Fibroblast of lung (primary cell): ENCODE measurements at regions not wholly inside any gene's neighbourhood (a gene's known extent, or its start where the extent isn't known, plus 50 kb on each side); places are given as distances from the start of the nearest gene placed in this dataset.

Source experiments
- DNase-seq, 2 donors: peaks; one replicate each; pipeline versions ENCODE4 v3.0.0 to v3.0.0-alpha.2; 2010; ENCODE audit warnings: low read depth in 2 of 2
- H2AFZ ChIP-seq: 2 replicates; pipeline ENCODE4 v1.5.1; 2012; ENCODE audit warnings: low read length, control low read depth, inconsistent platforms
- H3K27ac ChIP-seq: 2 replicates; pipeline ENCODE4 v1.5.1; 2011; ENCODE audit warnings: low read length, control low read depth; ENCODE audit not compliant: insufficient read depth
- H3K27me3 ChIP-seq: 2 replicates; pipeline ENCODE4 v1.5.1; 2011; ENCODE audit warnings: mild to moderate bottlenecking, low read length; ENCODE audit not compliant: control insufficient read depth, insufficient read depth
- H3K36me3 ChIP-seq: 2 replicates; pipeline ENCODE4 v1.5.1; 2011; ENCODE audit warnings: low read length; ENCODE audit not compliant: control insufficient read depth, insufficient read depth
- H3K4me1 ChIP-seq: 2 replicates; pipeline ENCODE4 v1.5.1; 2011; ENCODE audit warnings: low read length; ENCODE audit not compliant: control insufficient read depth, insufficient read depth; ENCODE audit errors: extremely low read depth
- H3K4me2 ChIP-seq: 2 replicates; pipeline ENCODE4 v1.5.1; 2011; ENCODE audit warnings: low read length, control low read depth; ENCODE audit not compliant: insufficient read depth; ENCODE audit errors: extremely low read depth
- H3K4me3 ChIP-seq, 4 experiments: fragments of 200-600 bp in 1 of 4; sonication (generic) in 1 of 4; replicated peaks in 1 of 4; 2 replicates each; pipeline ENCODE4 v1.5.1; 2011 to 2016; ENCODE audit warnings: low read length in 4 of 4, low read depth in 3 of 4, mild to moderate bottlenecking in 3 of 4, control low read depth in 2 of 4, inconsistent platforms in 1 of 4, mixed read lengths in 1 of 4; ENCODE audit not compliant: insufficient read depth in 1 of 4; ENCODE audit errors: control extremely low read depth in 1 of 4
- H3K79me2 ChIP-seq: 2 replicates; pipeline ENCODE4 v1.5.1; 2012; ENCODE audit warnings: mild to moderate bottlenecking, low read length, inconsistent platforms; ENCODE audit not compliant: control insufficient read depth, insufficient read depth
- H3K9ac ChIP-seq: 2 replicates; pipeline ENCODE4 v1.5.1; 2011; ENCODE audit warnings: mild to moderate bottlenecking, low read length, control low read depth; ENCODE audit not compliant: insufficient read depth
- H3K9me3 ChIP-seq: 2 replicates; pipeline ENCODE4 v1.5.1; 2012; ENCODE audit warnings: low read depth, low read length; ENCODE audit not compliant: control insufficient read depth, insufficient read depth
- H4K20me1 ChIP-seq: 2 replicates; pipeline ENCODE4 v1.5.1; 2011; ENCODE audit warnings: low read length; ENCODE audit not compliant: control insufficient read depth, insufficient read depth; ENCODE audit errors: extremely low read depth
- EZH2 ChIP-seq: IDR thresholded peaks from 2 replicates; pipeline ENCODE4 v1.5.1; 2012; ENCODE audit warnings: low read length, control low read depth, mild to moderate bottlenecking; ENCODE audit errors: missing control alignments
- TF ChIP-seq, protein P1 (sequence below), 2 donors: IDR thresholded peaks in 1 of 2; conservative IDR thresholded peaks in 1 of 2; 1 replicate in 1 of 2; 2 replicates in 1 of 2; pipeline ENCODE4 v1.5.1; 2011 to 2012; ENCODE audit warnings: low read length in 2 of 2, control low read depth in 1 of 2, inconsistent platforms in 1 of 2, low read depth in 1 of 2, mild to moderate bottlenecking in 1 of 2

DNA sequence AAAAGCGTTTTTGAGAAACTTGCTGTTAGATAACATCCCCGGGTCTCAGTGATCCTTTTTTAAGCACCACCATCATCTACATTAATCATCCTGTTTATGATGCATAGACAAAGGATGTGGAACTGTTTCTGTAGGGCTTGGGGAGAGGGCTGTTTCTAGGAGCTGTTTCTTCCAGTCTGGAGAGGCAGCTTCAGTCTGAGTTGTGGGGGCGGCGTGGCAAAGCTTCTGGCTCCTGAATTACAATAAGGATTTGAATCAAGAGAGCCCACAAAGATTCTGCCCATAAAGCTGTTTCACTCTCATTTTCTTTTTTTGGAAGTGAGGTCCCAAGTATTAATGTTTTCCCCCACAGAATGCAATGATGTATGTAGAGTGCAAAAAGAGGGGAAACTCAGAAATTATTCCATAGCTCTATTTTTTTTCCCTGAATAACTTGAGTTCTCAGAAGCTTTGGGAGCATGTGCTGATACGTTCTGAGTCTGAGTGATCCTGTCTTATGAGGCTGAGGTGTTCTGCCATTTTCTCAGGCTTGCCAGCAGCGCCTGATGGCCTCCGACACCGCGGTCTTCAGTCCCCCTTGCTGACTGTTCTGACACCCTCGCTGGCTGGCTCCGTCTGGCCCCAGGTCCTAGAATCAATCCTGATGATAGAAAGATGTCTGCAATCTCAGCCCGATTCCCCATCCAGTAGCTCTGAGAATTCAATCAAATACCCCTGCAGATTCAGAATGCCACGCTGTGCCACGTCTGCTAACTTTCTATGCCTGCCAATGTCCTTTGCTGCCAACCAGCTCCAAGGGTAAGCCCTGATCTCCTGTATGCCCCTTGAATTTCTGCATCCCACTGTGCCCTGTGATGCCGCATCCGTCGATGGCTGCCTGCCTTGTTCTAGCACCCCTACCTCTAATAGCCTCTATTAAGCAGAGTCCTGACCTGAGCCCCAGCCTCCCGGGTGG, 92.4 kb upstream of the AKT3 start:
- H3K79me2 ChIP-seq = no peaks in the 10 kb centered on the region
- TF ChIP-seq, protein P1, sequence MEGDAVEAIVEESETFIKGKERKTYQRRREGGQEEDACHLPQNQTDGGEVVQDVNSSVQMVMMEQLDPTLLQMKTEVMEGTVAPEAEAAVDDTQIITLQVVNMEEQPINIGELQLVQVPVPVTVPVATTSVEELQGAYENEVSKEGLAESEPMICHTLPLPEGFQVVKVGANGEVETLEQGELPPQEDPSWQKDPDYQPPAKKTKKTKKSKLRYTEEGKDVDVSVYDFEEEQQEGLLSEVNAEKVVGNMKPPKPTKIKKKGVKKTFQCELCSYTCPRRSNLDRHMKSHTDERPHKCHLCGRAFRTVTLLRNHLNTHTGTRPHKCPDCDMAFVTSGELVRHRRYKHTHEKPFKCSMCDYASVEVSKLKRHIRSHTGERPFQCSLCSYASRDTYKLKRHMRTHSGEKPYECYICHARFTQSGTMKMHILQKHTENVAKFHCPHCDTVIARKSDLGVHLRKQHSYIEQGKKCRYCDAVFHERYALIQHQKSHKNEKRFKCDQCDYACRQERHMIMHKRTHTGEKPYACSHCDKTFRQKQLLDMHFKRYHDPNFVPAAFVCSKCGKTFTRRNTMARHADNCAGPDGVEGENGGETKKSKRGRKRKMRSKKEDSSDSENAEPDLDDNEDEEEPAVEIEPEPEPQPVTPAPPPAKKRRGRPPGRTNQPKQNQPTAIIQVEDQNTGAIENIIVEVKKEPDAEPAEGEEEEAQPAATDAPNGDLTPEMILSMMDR (conservative IDR thresholded peaks at IDR 0.05 in 1 of 2, IDR thresholded peaks at IDR 0.05 in 1 of 2; ENCODE audit: low read depth in 1 of 2, low read length in 2 of 2) = no peak
- no peak for TF ChIP-seq EZH2
- no peak overlapping the region for H3K4me3 ChIP-seq
- no peak overlapping the region for H3K27ac ChIP-seq
- H3K9ac ChIP-seq = no peak overlapping the region
- H3K4me2 ChIP-seq = no peak overlapping the region
- DNase-seq = peak in 1 of 2 donors; percentile 51
- H4K20me1 ChIP-seq = no peaks in the 10 kb centered on the region
- no peaks in the 10 kb centered on the region for H3K36me3 ChIP-seq
- no peaks in the 10 kb centered on the region for H3K9me3 ChIP-seq
- no peak overlapping the region for H2AFZ ChIP-seq
- no peaks in the 10 kb centered on the region for H3K4me1 ChIP-seq
- no peaks in the 10 kb centered on the region for H3K27me3 ChIP-seq

DNA sequence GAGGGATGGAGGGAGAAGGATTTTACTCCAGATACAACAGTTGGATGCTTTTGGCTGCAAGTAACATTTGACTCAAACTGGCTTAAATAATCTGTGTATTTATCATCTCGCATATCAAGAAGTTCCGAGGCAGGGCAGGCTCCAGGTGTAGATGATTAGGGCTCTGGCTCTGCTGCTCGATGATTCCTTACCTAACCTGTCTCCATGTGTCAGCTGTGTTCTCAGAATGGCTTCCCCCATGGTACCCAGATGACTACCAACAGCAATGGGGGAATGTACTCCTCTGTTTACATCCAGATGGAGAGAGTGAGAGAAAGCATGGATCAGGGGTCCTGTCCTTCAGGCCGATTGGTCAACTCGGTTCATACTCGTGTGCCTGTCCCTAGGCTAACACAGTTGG, 90.4 kb upstream of the AKT3 start:
- Histone ChIP-seq H2AFZ (no peak overlapping the region), H3K79me2 (no peaks in the 10 kb centered on the region), H4K20me1 (no peaks in the 10 kb centered on the region), H3K9me3 (no peaks in the 10 kb centered on the region), H3K4me1 (no peaks in the 10 kb centered on the region), H3K27ac (no peak overlapping the region), H3K27me3 (no peaks in the 10 kb centered on the region), H3K4me2 (no peak overlapping the region), H3K4me3 (no peak overlapping the region), H3K9ac (no peak overlapping the region), H3K36me3 (no peaks in the 10 kb centered on the region)
- TF ChIP-seq, protein P1 (conservative IDR thresholded peaks at IDR 0.05 in 1 of 2, IDR thresholded peaks at IDR 0.05 in 1 of 2; ENCODE audit: low read depth in 1 of 2, low read length in 2 of 2) = no peak
- no peak for TF ChIP-seq EZH2
- no peak for DNase-seq

DNA sequence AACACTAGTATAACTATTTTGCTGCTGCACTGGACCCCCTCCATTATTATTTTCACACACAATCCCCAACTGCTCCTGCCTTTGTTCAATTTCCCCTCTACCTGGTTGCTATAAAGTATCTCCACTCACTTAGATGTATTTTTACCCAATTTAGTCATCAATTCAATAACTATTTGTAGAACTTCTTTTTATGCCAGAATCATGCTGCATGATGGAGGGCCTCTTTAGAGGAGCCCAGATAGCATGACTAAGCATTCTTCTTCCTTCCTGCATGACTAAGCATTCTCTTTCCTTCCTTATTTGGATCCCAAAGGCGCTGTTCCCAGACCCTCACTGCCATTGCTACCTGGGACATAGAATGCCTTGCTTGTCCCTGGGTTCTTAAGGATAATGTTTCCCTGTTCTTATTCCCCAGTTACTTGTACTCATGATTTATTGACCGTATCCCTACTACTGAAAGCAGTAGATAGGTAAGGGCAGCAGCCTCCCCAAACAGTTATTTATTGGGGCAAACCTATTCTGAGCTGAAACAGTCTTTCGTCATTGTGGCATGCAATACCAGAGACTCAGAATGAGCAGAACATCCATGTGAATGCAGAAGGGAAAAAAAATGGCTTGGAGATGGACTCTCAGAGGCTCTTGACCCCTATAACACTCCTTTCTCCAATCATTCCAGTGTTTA, 89.3 kb upstream of the AKT3 start:
- H3K27ac ChIP-seq = no peak overlapping the region
- no peaks in the 10 kb centered on the region for H4K20me1 ChIP-seq
- no peak overlapping the region for H2AFZ ChIP-seq
- H3K4me3 ChIP-seq = no peak overlapping the region
- peak; percentile 24 to 53 for DNase-seq
- no peaks in the 10 kb centered on the region for H3K27me3 ChIP-seq
- H3K4me1 ChIP-seq = no peaks in the 10 kb centered on the region
- no peak overlapping the region for H3K4me2 ChIP-seq
- no peaks in the 10 kb centered on the region for H3K9me3 ChIP-seq
- TF ChIP-seq EZH2 = no peak
- TF ChIP-seq, protein P1 (conservative IDR thresholded peaks at IDR 0.05 in 1 of 2, IDR thresholded peaks at IDR 0.05 in 1 of 2; ENCODE audit: low read depth in 1 of 2, low read length in 2 of 2) = no peak
- no peaks in the 10 kb centered on the region for H3K36me3 ChIP-seq
- no peaks in the 10 kb centered on the region for H3K79me2 ChIP-seq
- H3K9ac ChIP-seq = no peak overlapping the region
